Daoy (cell line): ENCODE measurements at regions not wholly inside any gene's neighbourhood (a gene's known extent, or its start where the extent isn't known, plus 50 kb on each side); places are given as distances from the start of the nearest gene placed in this dataset.

Source experiments
- DNase-seq: peaks from one replicate; pipeline ENCODE4 v3.0.0-alpha.2; 2015; ENCODE audit warnings: low read depth

DNA sequence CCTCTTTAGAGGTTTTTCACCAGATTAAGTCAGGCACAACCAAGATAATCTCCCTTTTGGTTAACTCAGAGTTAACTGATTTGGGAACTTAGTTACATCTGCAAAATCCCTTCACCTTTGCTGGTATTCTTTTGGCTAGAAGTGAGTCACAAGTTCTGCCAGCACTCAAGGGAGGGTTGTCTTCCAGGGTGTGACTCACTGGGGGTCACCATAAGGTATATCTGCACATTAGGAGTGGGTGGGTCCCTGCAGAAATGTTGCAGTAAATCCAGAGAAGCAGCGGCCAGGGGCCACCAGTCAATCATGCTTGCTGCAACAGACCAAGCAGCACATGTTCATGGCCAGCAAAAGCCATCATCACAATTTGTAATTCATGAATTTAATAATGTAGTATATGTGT lies 59.8 kb upstream of the MAML3 start:
- peak; percentile 29 for DNase-seq

DNA sequence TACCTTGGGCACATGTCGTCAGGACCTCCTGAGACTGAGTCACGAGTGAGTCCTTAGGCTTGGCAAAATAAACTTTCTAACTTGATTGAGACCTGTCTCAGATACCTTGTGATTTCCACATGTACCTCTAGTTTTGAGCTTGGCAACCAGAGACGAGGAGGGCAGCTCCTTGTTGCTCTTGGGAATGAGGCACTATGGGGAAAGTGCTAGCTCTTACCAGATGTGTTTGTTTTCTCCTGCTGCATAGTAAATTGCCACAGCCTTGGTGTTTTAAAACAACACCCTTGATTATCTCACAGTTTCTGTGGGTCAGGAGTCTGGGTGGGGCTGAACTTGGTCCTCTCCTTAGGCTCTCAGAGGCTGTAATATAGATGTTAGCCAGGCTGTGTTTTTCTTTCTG lies 59.1 kb upstream of the MAML3 start:
- no peak for DNase-seq

DNA sequence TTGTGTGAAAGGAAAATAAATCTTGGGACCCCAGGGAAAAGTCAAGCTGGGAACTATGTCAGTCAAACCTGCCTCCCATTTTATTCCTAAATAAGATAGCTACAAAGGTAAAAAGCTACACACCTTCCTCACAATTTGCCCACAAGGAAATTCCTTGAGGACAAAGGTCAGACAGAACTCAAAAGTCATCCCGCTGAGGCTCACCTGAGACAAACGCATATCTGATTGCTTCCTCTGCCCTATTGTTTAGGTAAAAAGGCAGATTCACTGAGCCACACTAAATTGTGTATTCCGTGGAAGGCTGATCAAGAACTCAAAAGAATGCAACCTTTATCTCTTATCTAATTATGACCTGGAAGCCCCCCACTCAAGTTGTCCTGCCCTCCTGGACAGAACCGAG lies 58.7 kb upstream of the MAML3 start:
- DNase-seq = no peak

DNA sequence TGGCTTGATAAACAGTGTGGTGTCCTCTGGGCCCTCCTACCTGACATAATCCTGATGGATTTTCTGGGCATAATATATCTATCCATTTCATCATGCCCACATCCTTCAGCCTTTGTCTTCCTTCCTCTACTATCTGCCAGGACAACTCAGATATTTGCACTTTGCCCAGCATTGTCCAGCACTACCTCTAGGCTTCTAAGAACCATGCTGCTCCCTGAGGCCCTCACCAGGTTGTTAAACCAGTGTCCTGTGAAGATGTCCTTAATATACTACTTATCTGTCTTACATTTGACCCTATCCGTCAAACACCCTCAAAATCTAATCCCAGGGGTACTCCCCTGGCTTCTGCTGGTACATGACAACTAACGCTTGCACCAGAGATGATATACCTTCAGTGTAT lies 58.2 kb upstream of the MAML3 start:
- no peak for DNase-seq

DNA sequence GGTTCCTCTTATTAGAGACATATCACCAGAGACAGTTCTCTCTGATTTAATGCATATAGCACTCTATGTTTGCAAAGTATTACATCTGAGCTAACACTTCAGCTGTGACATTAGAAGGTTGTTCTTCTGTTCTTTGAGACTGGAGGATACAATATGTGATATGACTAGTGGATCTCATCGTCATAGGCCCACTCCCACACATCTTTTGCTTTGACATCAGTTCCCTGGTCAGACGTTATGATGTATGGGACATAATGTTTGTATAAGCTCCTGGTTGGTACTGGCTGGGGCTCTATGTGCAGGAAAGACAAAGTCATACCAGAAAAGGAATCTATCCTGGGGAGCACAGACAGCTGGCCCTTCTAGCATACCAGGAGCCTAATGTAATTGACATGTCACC lies 57.7 kb upstream of the MAML3 start:
- DNase-seq = no peak

DNA sequence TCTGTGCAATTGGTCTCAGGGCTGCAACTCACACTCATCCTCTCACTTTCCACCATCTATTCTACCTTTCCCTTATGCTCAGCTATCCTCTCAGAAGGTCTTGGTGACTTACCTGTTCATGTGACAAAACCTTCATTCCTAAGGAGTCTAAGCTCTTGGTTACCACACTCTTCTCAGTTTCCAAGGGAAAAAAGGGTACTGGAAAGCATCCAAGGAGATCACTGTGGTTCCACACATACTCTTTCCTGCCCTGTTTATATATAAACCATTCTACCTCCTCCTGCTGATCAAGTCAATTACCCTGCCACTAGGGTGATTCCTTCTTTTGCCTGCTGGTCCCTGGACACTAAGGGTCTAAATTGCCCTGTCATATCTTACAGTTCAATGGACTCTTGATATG lies 57.2 kb upstream of the MAML3 start:
- no peak for DNase-seq

DNA sequence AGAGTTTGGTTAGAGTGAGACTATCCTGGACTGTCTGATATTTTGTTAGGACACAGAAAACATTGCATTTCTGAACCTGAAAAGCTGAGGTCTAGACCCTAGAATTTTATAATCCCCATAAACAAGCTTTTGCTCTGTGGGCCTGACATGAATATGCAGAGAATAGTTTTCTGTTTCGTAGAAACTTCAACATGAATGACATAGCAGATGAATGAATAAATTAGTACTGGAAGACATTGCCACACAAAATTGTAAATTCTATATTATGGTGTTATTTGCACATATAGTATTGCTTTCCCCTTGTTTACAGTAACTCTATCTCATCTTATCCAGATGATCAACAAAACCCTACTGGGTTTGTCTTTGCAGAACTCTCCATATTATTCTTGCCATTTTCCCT lies 54.9 kb upstream of the MAML3 start:
- DNase-seq = no peak
